GM12878 (cell line): ENCODE measurements at regions not wholly inside any gene's neighbourhood (a gene's known extent, or its start where the extent isn't known, plus 50 kb on each side); places are given as distances from the start of the nearest gene placed in this dataset.

Experiments
- ATAC-seq: fragments of 200-7000 bp; cut with Tn5 transposase; 3 replicates; pipeline ENCODE4 v1.9.1; 2020; ENCODE audit warnings: mild to moderate bottlenecking, moderate library complexity
- BruUV-seq: library from RNA; stranded (reverse); fragments of 400-500 nt; replicated peaks from 2 replicates; lab custom pipeline; 2021; lab: Mats Ljungman, UMichigan
- CTCF ChIA-PET: fragments of 300-600 bp; sonication (Branson Sonifier 250); formaldehyde crosslinking; extraction: SDS; loops from one replicate; lab custom pipeline; 2021; ENCODE audit warnings: inconsistent platforms; lab: Yijun Ruan, JAX
- POLR2A ChIA-PET: fragments of 350-600 bp; formaldehyde crosslinking; extraction: SDS; loops from one replicate; lab custom pipeline; 2021; ENCODE audit warnings: inconsistent platforms; lab: Charles Lee
- RAD21 ChIA-PET: fragments of 300-600 bp; sonication (Branson Sonifier 250); formaldehyde crosslinking; loops from one replicate; lab custom pipeline; 2023; ENCODE audit warnings: antibody characterized with exemption; ENCODE audit not compliant: unreplicated experiment; lab: Charles Lee
- SMC1A ChIA-PET: fragments of 300-600 bp; sonication (Branson Sonifier 250); formaldehyde crosslinking; loops from one replicate; lab custom pipeline; 2023; ENCODE audit not compliant: unreplicated experiment, uncharacterized antibody; lab: Charles Lee
- DNase-seq: peaks from one replicate; pipeline ENCODE4 v3.0.0-alpha.2; 2011; ENCODE audit warnings: low read depth, low spot score
- FAIRE-seq: peaks from 3 replicates; lab custom pipeline; 2011; peaks lifted over from hg19 to GRCh38; lab: Jason Lieb, UNC
- H2AFZ ChIP-seq: 2 replicates; pipeline ENCODE4 v1.6.0; 2011; ENCODE audit warnings: low read depth, low read length, control low read depth; ENCODE audit not compliant: control insufficient read depth
- H3K27ac ChIP-seq: 2 replicates; pipeline ENCODE4 v1.5.1; 2011; ENCODE audit warnings: control low read depth; ENCODE audit not compliant: control insufficient read depth, insufficient read depth
- H3K27me3 ChIP-seq, 2 experiments: replicated peaks in 1 of 2; 2 replicates each; pipeline versions ENCODE4 v1.6.0 to v1.6.1; 2011; ENCODE audit warnings: low read length in 1 of 2; ENCODE audit not compliant: control insufficient read depth in 2 of 2, insufficient read depth in 2 of 2
- H3K36me3 ChIP-seq, 2 experiments: 2 replicates each; pipeline ENCODE4 v1.5.1; 2011; ENCODE audit warnings: low read length in 1 of 2; ENCODE audit not compliant: control insufficient read depth in 2 of 2, insufficient read depth in 2 of 2
- H3K4me1 ChIP-seq: 2 replicates; pipeline ENCODE4 v1.6.1; 2011; ENCODE audit warnings: mild to moderate bottlenecking, low read length, moderate library complexity, mixed read lengths; ENCODE audit not compliant: control insufficient read depth, insufficient read depth
- H3K4me2 ChIP-seq: 2 replicates; pipeline ENCODE4 v1.6.0; 2011; ENCODE audit warnings: control low read depth; ENCODE audit not compliant: control insufficient read depth, insufficient read depth
- H3K4me3 ChIP-seq: fragments of 200-600 bp; sonication (generic); 2 replicates; pipeline ENCODE4 v1.5.1; 2016
- H3K79me2 ChIP-seq: 2 replicates; pipeline ENCODE4 v1.6.0; 2011; ENCODE audit warnings: low read length; ENCODE audit not compliant: control insufficient read depth, insufficient read depth
- H3K9ac ChIP-seq: 2 replicates; pipeline ENCODE4 v1.8.0; 2011; ENCODE audit warnings: low read length, control low read depth, mixed read lengths; ENCODE audit not compliant: control insufficient read depth, insufficient read depth
- H3K9me3 ChIP-seq: replicated peaks from 3 replicates; pipeline ENCODE4 v1.5.1; 2011; ENCODE audit warnings: mild to moderate bottlenecking, low read length; ENCODE audit not compliant: control insufficient read depth, insufficient read depth
- H4K20me1 ChIP-seq: 2 replicates; pipeline ENCODE4 v1.6.0; 2011; ENCODE audit not compliant: control insufficient read depth, insufficient read depth
- DPF2 ChIP-seq: fragments of 450-650 bp; IDR thresholded peaks from 2 replicates; pipeline ENCODE4 v1.6.1; 2017; ENCODE audit warnings: mild to moderate bottlenecking
- E4F1 ChIP-seq: fragments of 450-650 bp; IDR thresholded peaks from 2 replicates; pipeline ENCODE4 v1.6.1; 2018; ENCODE audit warnings: borderline replicate concordance, mild to moderate bottlenecking; ENCODE audit not compliant: partially characterized antibody
- EP300 ChIP-seq, 2 experiments: fragments of 150-350 bp in 1 of 2; IDR thresholded peaks; 2 replicates each; pipeline ENCODE4 v1.6.1; 2011 to 2012; ENCODE audit warnings: low read depth in 2 of 2, low read length in 2 of 2, borderline replicate concordance in 1 of 2, improper control_type of control experiment in 1 of 2, inconsistent platforms in 1 of 2; ENCODE audit not compliant: control insufficient read depth in 1 of 2
- FOS ChIP-seq: IDR thresholded peaks from 3 replicates; pipeline ENCODE4 v1.6.1; 2011; ENCODE audit warnings: borderline replicate concordance; ENCODE audit not compliant: insufficient read length; ENCODE audit errors: extremely low read depth
- HDAC2 ChIP-seq: fragments of 200-600 bp; sonication (generic); IDR thresholded peaks from 2 replicates; pipeline ENCODE4 v1.6.1; 2017
- JUND ChIP-seq: IDR thresholded peaks from 2 replicates; pipeline ENCODE4 v1.6.1; 2012; ENCODE audit warnings: low read depth, mild to moderate bottlenecking, low read length, improper control_type of control experiment, moderate library complexity
- RCOR1 ChIP-seq: conservative IDR thresholded peaks from 2 replicates; pipeline ENCODE4 v1.6.1; 2012; ENCODE audit warnings: low read depth, low read length, improper control_type of control experiment
- SMAD1 ChIP-seq: fragments of 450-650 bp; IDR thresholded peaks from 2 replicates; pipeline ENCODE4 v1.6.1; 2018; ENCODE audit warnings: mild to moderate bottlenecking, low read depth; ENCODE audit not compliant: partially characterized antibody
- SP1 ChIP-seq: IDR thresholded peaks from one replicate; pipeline ENCODE4 v1.6.1; 2011; ENCODE audit warnings: low read depth, low read length
- STAT3 ChIP-seq: IDR thresholded peaks from 2 replicates; pipeline ENCODE4 v1.6.1; 2011; ENCODE audit warnings: low read depth, low read length, improper control_type of control experiment
- ZBTB40 ChIP-seq: fragments of 450-650 bp; IDR thresholded peaks from 2 replicates; pipeline ENCODE4 v1.6.1; 2016; ENCODE audit warnings: mild to moderate bottlenecking, moderate library complexity, borderline replicate concordance
- ZNF622 ChIP-seq: fragments of 450-650 bp; IDR thresholded peaks from 2 replicates; pipeline ENCODE4 v1.6.1; 2017; ENCODE audit warnings: mild to moderate bottlenecking, inconsistent platforms
- in situ Hi-C: fragments of 300-500 bp; cut with MboI; formaldehyde crosslinking; loops from 9 replicates; pipeline ENCODE4 v1.14.3; 2018; ENCODE audit warnings: mixed read lengths
- intact Hi-C: fragments of 100-400 bp; cut with micrococcal nuclease; formaldehyde crosslinking; loops from one replicate; pipeline ENCODE4 v1.14.2; 2022; ENCODE audit not compliant: unreplicated experiment
- TF ChIP-seq, protein P1 (sequence below): fragments of 150-350 bp; IDR thresholded peaks from 2 replicates; pipeline ENCODE4 v1.6.1; 2016; ENCODE audit warnings: low read depth, low read length
- TF ChIP-seq, protein P2 (sequence below): IDR thresholded peaks from 2 replicates; pipeline ENCODE4 v1.6.1; 2011; ENCODE audit warnings: mild to moderate bottlenecking, low read depth, low read length, moderate library complexity; ENCODE audit not compliant: insufficient replicate concordance

- ChIA-PET POLR2A (no interaction called here), RAD21 (no interaction called here), CTCF (interaction anchor here (1.4 kb wide), 1 partner anchor 16 kb away, joined by 3 read pairs; no protein-coding TSS in a partner anchor), SMC1A (interaction anchor here (0.7 to 1.4 kb wide), 3 partner anchors 17 to 40 kb away, joined by 3 to 4 read pairs (median 3); no protein-coding TSS in a partner anchor)
- no peaks in the 10 kb centered on the region for H3K27me3 ChIP-seq
- H3K4me3 ChIP-seq: no peak overlapping the region
- H3K4me2 ChIP-seq: no peak overlapping the region
- TF ChIP-seq JUND (no peak), DPF2 (no peak), ZNF622 (no peak), HDAC2 (no peak), SMAD1 (no peak), FOS (no peak), RCOR1 (no peak), EP300 (IDR thresholded peaks at IDR 0.05; ENCODE audit: borderline replicate concordance in 1 of 2, control insufficient read depth in 1 of 2, low read depth in 2 of 2, low read length in 2 of 2) (no peak), SP1 (no peak), STAT3 (no peak), ZBTB40 (no peak), E4F1 (no peak)
- TF ChIP-seq, protein P1, sequence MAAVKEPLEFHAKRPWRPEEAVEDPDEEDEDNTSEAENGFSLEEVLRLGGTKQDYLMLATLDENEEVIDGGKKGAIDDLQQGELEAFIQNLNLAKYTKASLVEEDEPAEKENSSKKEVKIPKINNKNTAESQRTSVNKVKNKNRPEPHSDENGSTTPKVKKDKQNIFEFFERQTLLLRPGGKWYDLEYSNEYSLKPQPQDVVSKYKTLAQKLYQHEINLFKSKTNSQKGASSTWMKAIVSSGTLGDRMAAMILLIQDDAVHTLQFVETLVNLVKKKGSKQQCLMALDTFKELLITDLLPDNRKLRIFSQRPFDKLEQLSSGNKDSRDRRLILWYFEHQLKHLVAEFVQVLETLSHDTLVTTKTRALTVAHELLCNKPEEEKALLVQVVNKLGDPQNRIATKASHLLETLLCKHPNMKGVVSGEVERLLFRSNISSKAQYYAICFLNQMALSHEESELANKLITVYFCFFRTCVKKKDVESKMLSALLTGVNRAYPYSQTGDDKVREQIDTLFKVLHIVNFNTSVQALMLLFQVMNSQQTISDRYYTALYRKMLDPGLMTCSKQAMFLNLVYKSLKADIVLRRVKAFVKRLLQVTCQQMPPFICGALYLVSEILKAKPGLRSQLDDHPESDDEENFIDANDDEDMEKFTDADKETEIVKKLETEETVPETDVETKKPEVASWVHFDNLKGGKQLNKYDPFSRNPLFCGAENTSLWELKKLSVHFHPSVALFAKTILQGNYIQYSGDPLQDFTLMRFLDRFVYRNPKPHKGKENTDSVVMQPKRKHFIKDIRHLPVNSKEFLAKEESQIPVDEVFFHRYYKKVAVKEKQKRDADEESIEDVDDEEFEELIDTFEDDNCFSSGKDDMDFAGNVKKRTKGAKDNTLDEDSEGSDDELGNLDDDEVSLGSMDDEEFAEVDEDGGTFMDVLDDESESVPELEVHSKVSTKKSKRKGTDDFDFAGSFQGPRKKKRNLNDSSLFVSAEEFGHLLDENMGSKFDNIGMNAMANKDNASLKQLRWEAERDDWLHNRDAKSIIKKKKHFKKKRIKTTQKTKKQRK: no peak
- TF ChIP-seq, protein P2, sequence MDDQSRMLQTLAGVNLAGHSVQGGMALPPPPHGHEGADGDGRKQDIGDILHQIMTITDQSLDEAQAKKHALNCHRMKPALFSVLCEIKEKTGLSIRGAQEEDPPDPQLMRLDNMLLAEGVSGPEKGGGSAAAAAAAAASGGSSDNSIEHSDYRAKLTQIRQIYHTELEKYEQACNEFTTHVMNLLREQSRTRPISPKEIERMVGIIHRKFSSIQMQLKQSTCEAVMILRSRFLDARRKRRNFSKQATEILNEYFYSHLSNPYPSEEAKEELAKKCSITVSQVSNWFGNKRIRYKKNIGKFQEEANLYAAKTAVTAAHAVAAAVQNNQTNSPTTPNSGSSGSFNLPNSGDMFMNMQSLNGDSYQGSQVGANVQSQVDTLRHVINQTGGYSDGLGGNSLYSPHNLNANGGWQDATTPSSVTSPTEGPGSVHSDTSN: no peak
- in situ Hi-C loops: no loop called here
- no peak overlapping the region for H3K9ac ChIP-seq
- H3K27ac ChIP-seq: no peak overlapping the region
- intact Hi-C loops: no loop called here
- H3K9me3 ChIP-seq: no peaks in the 10 kb centered on the region
- H3K79me2 ChIP-seq: no peaks in the 10 kb centered on the region
- no peaks in the 10 kb centered on the region for H3K36me3 ChIP-seq
- FAIRE-seq (no peak), ATAC-seq (no peak), DNase-seq (no peak)
- no TSS peak for BruUV-seq
- H2AFZ ChIP-seq: no peak overlapping the region
- H4K20me1 ChIP-seq: no peaks in the 10 kb centered on the region
- H3K4me1 ChIP-seq: no peaks in the 10 kb centered on the region
Measured at GRCh38 chr9:12289711-12290110, 403.5 kb upstream of the TYRP1 start.
